ENCODE measurements at regions not wholly inside any gene's neighbourhood (a gene's known extent, or its start where the extent isn't known, plus 50 kb on each side); places are given as distances from the start of the nearest gene placed in this dataset.
"Not testable (repeated sequence)": the region's sequence is repeated elsewhere in the genome, so short reads cannot be mapped to it uniquely, and the experiment has no call there.

DNA sequence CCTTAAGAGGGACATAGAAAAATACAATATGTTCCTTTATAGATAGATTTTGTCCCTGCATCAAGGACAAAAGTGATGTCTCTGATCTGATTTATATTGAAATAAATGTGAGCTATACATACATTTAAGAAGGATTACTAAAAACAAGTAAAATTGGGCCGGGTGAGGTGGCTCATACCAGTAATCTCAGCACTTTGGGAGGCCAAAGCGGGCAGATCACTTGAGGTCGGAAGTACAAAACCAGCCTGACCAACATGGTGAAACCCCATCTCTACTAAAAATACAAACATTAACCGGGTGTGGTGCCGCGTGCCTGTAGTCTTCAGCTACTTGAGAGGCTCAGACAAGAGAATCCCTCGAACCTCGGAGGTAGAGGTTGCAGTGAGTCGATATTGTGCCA lies 91.0 kb downstream of the OR52B4 start:
- TF ChIP-seq, protein P1, sequence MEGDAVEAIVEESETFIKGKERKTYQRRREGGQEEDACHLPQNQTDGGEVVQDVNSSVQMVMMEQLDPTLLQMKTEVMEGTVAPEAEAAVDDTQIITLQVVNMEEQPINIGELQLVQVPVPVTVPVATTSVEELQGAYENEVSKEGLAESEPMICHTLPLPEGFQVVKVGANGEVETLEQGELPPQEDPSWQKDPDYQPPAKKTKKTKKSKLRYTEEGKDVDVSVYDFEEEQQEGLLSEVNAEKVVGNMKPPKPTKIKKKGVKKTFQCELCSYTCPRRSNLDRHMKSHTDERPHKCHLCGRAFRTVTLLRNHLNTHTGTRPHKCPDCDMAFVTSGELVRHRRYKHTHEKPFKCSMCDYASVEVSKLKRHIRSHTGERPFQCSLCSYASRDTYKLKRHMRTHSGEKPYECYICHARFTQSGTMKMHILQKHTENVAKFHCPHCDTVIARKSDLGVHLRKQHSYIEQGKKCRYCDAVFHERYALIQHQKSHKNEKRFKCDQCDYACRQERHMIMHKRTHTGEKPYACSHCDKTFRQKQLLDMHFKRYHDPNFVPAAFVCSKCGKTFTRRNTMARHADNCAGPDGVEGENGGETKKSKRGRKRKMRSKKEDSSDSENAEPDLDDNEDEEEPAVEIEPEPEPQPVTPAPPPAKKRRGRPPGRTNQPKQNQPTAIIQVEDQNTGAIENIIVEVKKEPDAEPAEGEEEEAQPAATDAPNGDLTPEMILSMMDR (IDR thresholded peaks at IDR 0.05): not testable (repeated sequence)
- TF ChIP-seq EZH2 (IDR thresholded peaks at IDR 0.05; ENCODE audit: borderline replicate concordance, insufficient read depth, low read depth, low read length, poor library complexity, severe bottlenecking): not testable (repeated sequence)

Data from B cell (primary cell).